Smooth muscle cell (in vitro differentiated cells): ENCODE measurements at regions not wholly inside any gene's neighbourhood (a gene's known extent, or its start where the extent isn't known, plus 50 kb on each side); places are given as distances from the start of the nearest gene placed in this dataset.

Source experiments
- DNase-seq: peaks from one replicate; lab custom pipeline; 2025; ENCODE audit not compliant: unreplicated experiment; lab: John Stamatoyannopoulos, UW
- H2AFZ ChIP-seq: fragments of 200-600 bp; sonication (generic); 2 replicates; pipeline ENCODE4 v1.6.0; 2016; ENCODE audit warnings: antibody characterized with exemption, low read depth, mild to moderate bottlenecking
- H3F3A ChIP-seq: fragments of 200-600 bp; sonication (generic); 2 replicates; pipeline ENCODE4 v1.6.0; 2017; ENCODE audit warnings: antibody characterized with exemption, low read depth
- H3K27ac ChIP-seq: fragments of 200-600 bp; sonication (generic); 2 replicates; pipeline ENCODE4 v1.5.1; 2016; ENCODE audit warnings: low read depth, mild to moderate bottlenecking
- H3K27me3 ChIP-seq: fragments of 200-600 bp; sonication (generic); 2 replicates; pipeline ENCODE4 v1.6.1; 2016; ENCODE audit warnings: low read depth, mild to moderate bottlenecking
- H3K36me3 ChIP-seq: fragments of 200-600 bp; sonication (generic); 2 replicates; pipeline ENCODE4 v1.5.1; 2016; ENCODE audit warnings: low read depth
- H3K4me1 ChIP-seq: fragments of 200-600 bp; sonication (generic); 2 replicates; pipeline ENCODE4 v1.5.1; 2016; ENCODE audit warnings: low read depth
- H3K4me2 ChIP-seq: fragments of 200-600 bp; sonication (generic); 2 replicates; pipeline ENCODE4 v1.6.0; 2016; ENCODE audit warnings: mild to moderate bottlenecking
- H3K4me3 ChIP-seq: fragments of 200-600 bp; sonication (generic); 2 replicates; pipeline ENCODE4 v1.5.1; 2016; ENCODE audit warnings: mild to moderate bottlenecking
- H3K79me2 ChIP-seq: fragments of 200-600 bp; sonication (generic); 2 replicates; pipeline ENCODE4 v1.6.0; 2016; ENCODE audit warnings: low read depth, mild to moderate bottlenecking
- H3K9ac ChIP-seq: fragments of 200-600 bp; sonication (generic); 2 replicates; pipeline ENCODE4 v1.6.0; 2016; ENCODE audit warnings: low read depth
- H3K9me3 ChIP-seq: fragments of 200-600 bp; sonication (generic); replicated peaks from 2 replicates; pipeline ENCODE4 v1.5.1; 2016; ENCODE audit warnings: low read depth
- H4K20me1 ChIP-seq: fragments of 200-600 bp; sonication (generic); 2 replicates; pipeline ENCODE4 v1.6.0; 2016; ENCODE audit warnings: low read depth
- CTCF ChIP-seq: fragments of 200-600 bp; sonication (generic); IDR thresholded peaks from 2 replicates; pipeline ENCODE4 v1.5.1; 2017; ENCODE audit warnings: borderline replicate concordance, mild to moderate bottlenecking, antibody characterized with exemption; ENCODE audit not compliant: insufficient read depth, poor library complexity, severe bottlenecking
- WGBS: methylation state at CpG from one replicate; pipeline ENCODE4 v1.1.7; 2016; ENCODE audit warnings: low lambda C conversion rate; 5-methylcytosine and 5-hydroxymethylcytosine counted together

GRCh38 chr4:124536946-124537345, 175.6 kb downstream of the ANKRD50 start:
- DNase-seq: no peak
- 93% methylated on average over 4 of the region's 4 CpGs for WGBS
- H2AFZ ChIP-seq: no peak overlapping the region

GRCh38 chr4:124537971-124538370, 174.6 kb downstream of the ANKRD50 start:
- H3K9me3 ChIP-seq: no peaks in the 10 kb centered on the region
- H2AFZ ChIP-seq: no peak overlapping the region
- H3K4me3 ChIP-seq: no peak overlapping the region
- TF ChIP-seq CTCF: no peak
- no peaks in the 10 kb centered on the region for H3K27me3 ChIP-seq
- H3K9ac ChIP-seq: no peak overlapping the region
- H3K27ac ChIP-seq: no peak overlapping the region
- no peaks in the 10 kb centered on the region for H3K36me3 ChIP-seq
- DNase-seq: no peak
- no peaks in the 10 kb centered on the region for H4K20me1 ChIP-seq
- H3K4me1 ChIP-seq: no peaks in the 10 kb centered on the region
- no peaks in the 10 kb centered on the region for H3K79me2 ChIP-seq
- H3K4me2 ChIP-seq: no peak overlapping the region
- no peaks in the 10 kb centered on the region for H3F3A ChIP-seq

More at GRCh38 chr4:124536946-124537345, 175.6 kb downstream of the ANKRD50 start:
- no peaks in the 10 kb centered on the region for H3K27me3 ChIP-seq
- no peak overlapping the region for H3K27ac ChIP-seq
- no peaks in the 10 kb centered on the region for H3K79me2 ChIP-seq
- H3K4me1 ChIP-seq: no peaks in the 10 kb centered on the region
- H3K4me2 ChIP-seq: no peak overlapping the region
- no peaks in the 10 kb centered on the region for H3K9me3 ChIP-seq
- no peaks in the 10 kb centered on the region for H3F3A ChIP-seq
- TF ChIP-seq CTCF: no peak
- no peak overlapping the region for H3K9ac ChIP-seq
- no peaks in the 10 kb centered on the region for H3K36me3 ChIP-seq
- H3K4me3 ChIP-seq: no peak overlapping the region
- no peaks in the 10 kb centered on the region for H4K20me1 ChIP-seq

- Histone ChIP-seq H3K9me3 (no peaks in the 10 kb centered on the region), H3K4me3 (no peak overlapping the region), H4K20me1 (no peaks in the 10 kb centered on the region), H3K79me2 (no peaks in the 10 kb centered on the region), H3K4me2 (no peak overlapping the region), H3F3A (no peaks in the 10 kb centered on the region), H2AFZ (no peak overlapping the region), H3K9ac (no peak overlapping the region), H3K27me3 (no peaks in the 10 kb centered on the region), H3K36me3 (no peaks in the 10 kb centered on the region), H3K27ac (no peak overlapping the region), H3K4me1 (no peaks in the 10 kb centered on the region)
- 93% methylated on average over 3 of the region's 3 CpGs for WGBS
- no peak for TF ChIP-seq CTCF
- no peak for DNase-seq
Observed at GRCh38 chr4:124540014-124540413, 172.5 kb downstream of the ANKRD50 start.

- Histone ChIP-seq H3K4me1 (no peaks in the 10 kb centered on the region), H3K9me3 (no peaks in the 10 kb centered on the region), H3K27me3 (no peaks in the 10 kb centered on the region), H2AFZ (no peak overlapping the region), H3F3A (no peaks in the 10 kb centered on the region), H3K9ac (no peak overlapping the region), H3K4me2 (no peak overlapping the region), H3K36me3 (no peaks in the 10 kb centered on the region), H4K20me1 (no peaks in the 10 kb centered on the region), H3K79me2 (no peaks in the 10 kb centered on the region), H3K4me3 (no peak overlapping the region), H3K27ac (no peak overlapping the region)
- no peak for TF ChIP-seq CTCF
- no peak for DNase-seq
- WGBS: 67% methylated on average over 4 of the region's 4 CpGs
Observed at GRCh38 chr4:124541652-124542420, 170.7 kb downstream of the ANKRD50 start.
